ENCODE measurements at regions not wholly inside any gene's neighbourhood (a gene's known extent, or its start where the extent isn't known, plus 50 kb on each side); places are given as distances from the start of the nearest gene placed in this dataset.

- no peak overlapping the region for H2BK120ac ChIP-seq (ENCODE audit: low read depth, low read length, poor library complexity, severe bottlenecking)
- H4K8ac ChIP-seq (replicated peaks; ENCODE audit: insufficient read length, low read depth, low read length) = no peak overlapping the region
- H3K4ac ChIP-seq (ENCODE audit: low read depth, low read length) = no peak overlapping the region
- H3K9me3 Mint-ChIP-seq = peaks cover 35 to 40% of the 10 kb centered on the region in 2 experiments
- H3K9ac ChIP-seq (ENCODE audit: extremely low read depth, insufficient read length, low read length) = no peak overlapping the region
- no peak overlapping the region for H3K23ac ChIP-seq (ENCODE audit: insufficient read length, low read depth, low read length)
- H3K18ac ChIP-seq (ENCODE audit: insufficient read length, low read depth, low read length) = no peak overlapping the region
- WGBS (ENCODE audit: extremely low coverage, insufficient read length, low lambda C conversion rate) = no CpG with 5 or more reads among the region's 16 CpGs
- H2BK20ac ChIP-seq (ENCODE audit: low read depth, low read length, poor library complexity, severe bottlenecking) = no peak overlapping the region
- H3K27ac Mint-ChIP-seq = peak overlapping the region in 2 of 3 experiments; percentile 46 to 75; a peak in 4 of 7 replicates
- H3K27me3 Mint-ChIP-seq (ENCODE audit: low read depth) = peaks cover 12% of the 10 kb centered on the region
- H2AFZ ChIP-seq (ENCODE audit: low read length) = no peak overlapping the region
- no peaks in the 10 kb centered on the region for H3K27me3 ChIP-seq (ENCODE audit: insufficient read depth, low read length)
- no peaks in the 10 kb centered on the region for H3K79me1 ChIP-seq (ENCODE audit: insufficient read depth, low read depth, low read length, poor library complexity, severe bottlenecking)
- peaks cover 8% of the 10 kb centered on the region; the same call in 1 of the 2 replicates for H3K4me1 ChIP-seq (ENCODE audit: insufficient read depth, low read length)
- H2BK15ac ChIP-seq (ENCODE audit: low read depth, low read length) = no peak overlapping the region
- H3K4me2 ChIP-seq (ENCODE audit: insufficient read depth, insufficient read length, low read length) = no peak overlapping the region
- H3K23me2 ChIP-seq (ENCODE audit: insufficient read length, low read depth, low read length, poor library complexity, severe bottlenecking) = no peaks in the 10 kb centered on the region
- DNase-seq = peak; percentile 23
- no peak overlapping the region for H3T11ph ChIP-seq (ENCODE audit: low read length)
- H3K4me1 Mint-ChIP-seq = peaks cover 54 to 60% of the 10 kb centered on the region in 2 experiments
- H4K5ac ChIP-seq (ENCODE audit: insufficient read length, low read depth, low read length) = no peak overlapping the region
- no peaks in the 10 kb centered on the region for H3K79me2 ChIP-seq (ENCODE audit: insufficient read depth, low read length)
- H2BK12ac ChIP-seq (ENCODE audit: insufficient read length, low read depth, low read length) = no peak overlapping the region
- no peaks in the 10 kb centered on the region for H4K20me1 ChIP-seq (ENCODE audit: control insufficient read depth, insufficient read depth, insufficient read length)
- H3K36me3 Mint-ChIP-seq (ENCODE audit: insufficient read depth in 1 of 3, low read depth in 3 of 3) = peaks cover 25 to 49% (median 37%) of the 10 kb centered on the region in 3 experiments
- no peak overlapping the region for H2BK5ac ChIP-seq (ENCODE audit: insufficient read length, low read length)
- no peak overlapping the region for H4K91ac ChIP-seq (ENCODE audit: insufficient read length, low read depth, low read length)
- H3K56ac ChIP-seq (ENCODE audit: insufficient read length, low read depth, low read length) = no peak overlapping the region
- no peak overlapping the region for H2AK5ac ChIP-seq (ENCODE audit: insufficient read length, low read length)
- no peak overlapping the region; the same call in 1 of the 2 replicates for H3K14ac ChIP-seq (ENCODE audit: insufficient read depth, low read length)
- no peak overlapping the region for H3K27ac ChIP-seq (ENCODE audit: insufficient read length, low read depth, low read length)
- H3K4me3 Mint-ChIP-seq = no peak overlapping the region
- H3K9me3 ChIP-seq (ENCODE audit: control insufficient read depth, low read depth, low read length) = peaks cover 10% of the 10 kb centered on the region
- TF ChIP-seq, protein P1, sequence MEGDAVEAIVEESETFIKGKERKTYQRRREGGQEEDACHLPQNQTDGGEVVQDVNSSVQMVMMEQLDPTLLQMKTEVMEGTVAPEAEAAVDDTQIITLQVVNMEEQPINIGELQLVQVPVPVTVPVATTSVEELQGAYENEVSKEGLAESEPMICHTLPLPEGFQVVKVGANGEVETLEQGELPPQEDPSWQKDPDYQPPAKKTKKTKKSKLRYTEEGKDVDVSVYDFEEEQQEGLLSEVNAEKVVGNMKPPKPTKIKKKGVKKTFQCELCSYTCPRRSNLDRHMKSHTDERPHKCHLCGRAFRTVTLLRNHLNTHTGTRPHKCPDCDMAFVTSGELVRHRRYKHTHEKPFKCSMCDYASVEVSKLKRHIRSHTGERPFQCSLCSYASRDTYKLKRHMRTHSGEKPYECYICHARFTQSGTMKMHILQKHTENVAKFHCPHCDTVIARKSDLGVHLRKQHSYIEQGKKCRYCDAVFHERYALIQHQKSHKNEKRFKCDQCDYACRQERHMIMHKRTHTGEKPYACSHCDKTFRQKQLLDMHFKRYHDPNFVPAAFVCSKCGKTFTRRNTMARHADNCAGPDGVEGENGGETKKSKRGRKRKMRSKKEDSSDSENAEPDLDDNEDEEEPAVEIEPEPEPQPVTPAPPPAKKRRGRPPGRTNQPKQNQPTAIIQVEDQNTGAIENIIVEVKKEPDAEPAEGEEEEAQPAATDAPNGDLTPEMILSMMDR (conservative IDR thresholded peaks at IDR 0.05) = no peak
Measured at GRCh38 chr5:173673295-173674101, 57.0 kb upstream of the BOD1 start.

Data from H9 (cell line).